H1 (cell line): ENCODE measurements at regions not wholly inside any gene's neighbourhood (a gene's known extent, or its start where the extent isn't known, plus 50 kb on each side); places are given as distances from the start of the nearest gene placed in this dataset.

Source experiments
- CTCF ChIA-PET: fragments of 300-600 bp; sonication (Branson Sonifier 250); formaldehyde crosslinking; loops from one replicate; lab custom pipeline; 2021; ENCODE audit not compliant: partially characterized antibody; lab: Charles Lee
- POLR2A ChIA-PET: fragments of 300-600 bp; sonication (Branson Sonifier 250); formaldehyde crosslinking; loops from one replicate; lab custom pipeline; 2021; ENCODE audit warnings: inconsistent platforms; ENCODE audit not compliant: partially characterized antibody; lab: Charles Lee
- DNase-seq, 2 experiments: peaks; one replicate each; pipeline versions ENCODE4 v3.0.0 to v3.0.0-alpha.2; 2010 to 2022; ENCODE audit warnings: low spot score in 2 of 2, low read depth in 1 of 2, mixed read lengths in 1 of 2
- FAIRE-seq: peaks from 2 replicates; lab custom pipeline; 2011; peaks lifted over from hg19 to GRCh38; lab: Jason Lieb, UNC
- H2AFZ ChIP-seq: 2 replicates; pipeline ENCODE4 v1.8.1; 2012; ENCODE audit warnings: low read length, inconsistent platforms
- H2AK5ac ChIP-seq: 2 replicates; pipeline ENCODE4 v1.6.1; 2013; ENCODE audit warnings: low read depth, low read length
- H2BK120ac ChIP-seq: replicated peaks from 2 replicates; pipeline ENCODE3; 2013; ENCODE audit warnings: low read depth, low read length, inconsistent platforms
- H2BK12ac ChIP-seq: 2 replicates; pipeline ENCODE4 v1.6.1; 2013; ENCODE audit warnings: low read depth, low read length
- H2BK15ac ChIP-seq: 2 replicates; pipeline ENCODE4 v1.6.1; 2013; ENCODE audit warnings: low read length
- H2BK20ac ChIP-seq: 2 replicates; pipeline ENCODE4 v1.6.1; 2013; ENCODE audit warnings: low read length
- H2BK5ac ChIP-seq: 2 replicates; pipeline ENCODE4 v1.6.1; 2013; ENCODE audit warnings: low read depth, low read length
- H3K14ac ChIP-seq: 2 replicates; pipeline ENCODE4 v1.6.1; 2013; ENCODE audit warnings: inconsistent platforms; ENCODE audit not compliant: insufficient read length
- H3K18ac ChIP-seq: 2 replicates; pipeline ENCODE4 v1.6.1; 2013; ENCODE audit warnings: low read length; ENCODE audit errors: extremely low read depth
- H3K23ac ChIP-seq: 2 replicates; pipeline ENCODE4 v1.6.1; 2013; ENCODE audit warnings: inconsistent platforms; ENCODE audit not compliant: insufficient read length
- H3K23me2 ChIP-seq: 2 replicates; pipeline ENCODE4 v1.6.1; 2013; ENCODE audit warnings: low read depth, low read length
- H3K27ac ChIP-seq: 2 replicates; pipeline ENCODE4 v1.6.1; 2011; ENCODE audit warnings: low read depth, low read length, inconsistent platforms
- H3K27me3 ChIP-seq, 4 experiments: replicated peaks in 1 of 4; 1 replicate in 1 of 4; 2 replicates in 3 of 4; pipeline versions ENCODE4 v1.6.1 to v1.8.1; 2011 to 2013; ENCODE audit warnings: low read length in 3 of 4, mild to moderate bottlenecking in 3 of 4, inconsistent platforms in 2 of 4, mixed read lengths in 2 of 4, moderate library complexity in 1 of 4; ENCODE audit not compliant: control insufficient read depth in 3 of 4, insufficient read depth in 3 of 4; ENCODE audit errors: extremely low read depth in 1 of 4
- H3K36me3 ChIP-seq, 4 experiments: 2 replicates each; pipeline versions ENCODE4 v1.6.1 to v1.8.1; 2011 to 2013; ENCODE audit warnings: mild to moderate bottlenecking in 4 of 4, low read length in 3 of 4, moderate library complexity in 2 of 4, control low read depth in 1 of 4, inconsistent platforms in 1 of 4; ENCODE audit not compliant: insufficient read depth in 4 of 4, control insufficient read depth in 2 of 4
- H3K4ac ChIP-seq: replicated peaks from 2 replicates; pipeline ENCODE3; 2013; ENCODE audit warnings: low read length, low read depth, mixed read lengths, inconsistent platforms; ENCODE audit not compliant: insufficient read length
- H3K4me1 ChIP-seq, 4 experiments: replicated peaks in 1 of 4; 1 replicate in 1 of 4; 2 replicates in 3 of 4; pipeline versions ENCODE4 v1.6.1 to v1.8.1; 2011 to 2013; ENCODE audit warnings: low read length in 3 of 4, inconsistent platforms in 2 of 4, mixed read lengths in 1 of 4; ENCODE audit not compliant: insufficient read depth in 4 of 4, control insufficient read depth in 3 of 4
- H3K4me2 ChIP-seq, 2 experiments: 2 replicates each; pipeline versions ENCODE4 v1.6.1 to v1.8.1; 2011 to 2013; ENCODE audit warnings: low read depth in 2 of 2, low read length in 2 of 2, control low read depth in 1 of 2, inconsistent platforms in 1 of 2, mild to moderate bottlenecking in 1 of 2; ENCODE audit not compliant: insufficient read depth in 1 of 2
- H3K4me3 ChIP-seq, 4 experiments: fragments of 200-600, 300-600 bp in 1 of 4; sonication (generic), shearing (Covaris generic), sonication (Bioruptor Twin) in 1 of 4; 2 replicates each; pipeline versions ENCODE4 v1.5.1 to v1.8.1; 2011 to 2016; ENCODE audit warnings: low read length in 4 of 4, low read depth in 3 of 4, control low read depth in 2 of 4, inconsistent platforms in 2 of 4, mild to moderate bottlenecking in 2 of 4, mixed read lengths in 1 of 4, moderate library complexity in 1 of 4; ENCODE audit not compliant: insufficient read depth in 2 of 4; ENCODE audit errors: extremely low read depth in 1 of 4
- H3K56ac ChIP-seq: replicated peaks from 2 replicates; pipeline ENCODE3; 2013; ENCODE audit warnings: low read depth, mild to moderate bottlenecking, mixed read lengths, low read length, inconsistent platforms; ENCODE audit not compliant: insufficient read length
- H3K79me1 ChIP-seq: 2 replicates; pipeline ENCODE4 v1.6.1; 2013; ENCODE audit warnings: low read depth, low read length, control low read depth
- H3K79me2 ChIP-seq, 2 experiments: 2 replicates each; pipeline versions ENCODE4 v1.6.1 to v1.8.1; 2012 to 2013; ENCODE audit warnings: low read length in 2 of 2, mild to moderate bottlenecking in 2 of 2, inconsistent platforms in 1 of 2; ENCODE audit not compliant: insufficient read depth in 2 of 2, control insufficient read depth in 1 of 2
- H3K9ac ChIP-seq, 4 experiments: replicated peaks in 1 of 4; 1 replicate in 1 of 4; 2 replicates in 3 of 4; pipeline versions ENCODE4 v1.6.1 to v1.8.1; 2011 to 2013; ENCODE audit warnings: low read depth in 3 of 4, low read length in 3 of 4, control low read depth in 2 of 4, mild to moderate bottlenecking in 2 of 4, moderate library complexity in 2 of 4, inconsistent platforms in 1 of 4; ENCODE audit errors: extremely low read depth in 1 of 4
- H3K9me3 ChIP-seq, 2 experiments: 2 replicates each; pipeline versions ENCODE4 v1.6.1 to v1.8.1; 2012 to 2013; ENCODE audit warnings: mild to moderate bottlenecking in 2 of 2, moderate library complexity in 2 of 2, control low read depth in 1 of 2, inconsistent platforms in 1 of 2, low read depth in 1 of 2, low read length in 1 of 2, mixed read lengths in 1 of 2; ENCODE audit not compliant: insufficient read depth in 2 of 2
- H4K20me1 ChIP-seq, 2 experiments: replicated peaks in 1 of 2; 2 replicates each; pipeline versions ENCODE3 to v1.8.1; 2011 to 2013; ENCODE audit warnings: inconsistent platforms in 2 of 2, low read length in 2 of 2, mild to moderate bottlenecking in 1 of 2; ENCODE audit not compliant: insufficient read depth in 2 of 2, control insufficient read depth in 1 of 2
- H4K5ac ChIP-seq: 2 replicates; pipeline ENCODE4 v1.6.1; 2013; ENCODE audit warnings: low read length, low read depth, mixed read lengths, inconsistent platforms; ENCODE audit not compliant: insufficient read length
- H4K8ac ChIP-seq: 2 replicates; pipeline ENCODE4 v1.8.0; 2013; ENCODE audit warnings: mild to moderate bottlenecking, moderate library complexity, low read length, inconsistent platforms; ENCODE audit not compliant: insufficient read depth; ENCODE audit errors: extremely low read depth
- H4K91ac ChIP-seq: replicated peaks from 2 replicates; pipeline ENCODE3; 2013; ENCODE audit warnings: low read length, mixed read lengths, inconsistent platforms; ENCODE audit not compliant: insufficient read length
- BACH1 ChIP-seq: IDR thresholded peaks from 2 replicates; pipeline ENCODE4 v1.6.1; 2012; ENCODE audit warnings: low read length, improper control_type of control experiment
- BRCA1 ChIP-seq: IDR thresholded peaks from 2 replicates; pipeline ENCODE4 v1.6.1; 2012; ENCODE audit warnings: low read depth, low read length, improper control_type of control experiment
- CBX8 ChIP-seq: fragments of 300-800, 300-1000 bp; sonication (generic); IDR thresholded peaks from 2 replicates; pipeline ENCODE4 v1.7.1; 2016; ENCODE audit warnings: low read depth, low read length, borderline replicate concordance
- CHD2 ChIP-seq: IDR thresholded peaks from 2 replicates; pipeline ENCODE4 v1.6.1; 2012; ENCODE audit warnings: low read length, improper control_type of control experiment
- KDM4A ChIP-seq: IDR thresholded peaks from one replicate; pipeline ENCODE4 v1.7.1; 2012; ENCODE audit warnings: low read depth, mild to moderate bottlenecking, moderate library complexity, low read length, inconsistent platforms; ENCODE audit not compliant: severe bottlenecking
- NANOG ChIP-seq: IDR thresholded peaks from 2 replicates; pipeline ENCODE4 v1.6.1; 2011; ENCODE audit warnings: low read length, low read depth, mild to moderate bottlenecking, inconsistent platforms; ENCODE audit not compliant: insufficient read depth, poor library complexity, severe bottlenecking
- POLR2A ChIP-seq, 2 experiments: IDR thresholded peaks; 1 replicate in 1 of 2; 2 replicates in 1 of 2; pipeline ENCODE4 v1.6.1; 2011; ENCODE audit warnings: low read depth in 2 of 2, low read length in 2 of 2, mild to moderate bottlenecking in 2 of 2; ENCODE audit errors: control extremely low read depth in 1 of 2
- POU5F1 ChIP-seq: IDR thresholded peaks from 2 replicates; pipeline ENCODE4 v1.6.1; 2011; ENCODE audit warnings: low read depth, mild to moderate bottlenecking, low read length, moderate library complexity
- RFX5 ChIP-seq: IDR thresholded peaks from 2 replicates; pipeline ENCODE4 v1.6.1; 2011; ENCODE audit warnings: low read depth, low read length, improper control_type of control experiment, borderline replicate concordance
- SIRT6 ChIP-seq: IDR thresholded peaks from one replicate; pipeline ENCODE4 v1.7.1; 2012; ENCODE audit warnings: low read length, inconsistent platforms
- TAF1 ChIP-seq: IDR thresholded peaks from 2 replicates; pipeline ENCODE4 v1.6.1; 2011; ENCODE audit warnings: mild to moderate bottlenecking, low read depth, low read length
- TBP ChIP-seq: IDR thresholded peaks from 2 replicates; pipeline ENCODE4 v1.6.1; 2011; ENCODE audit warnings: low read depth, low read length, improper control_type of control experiment
- WGBS, 2 experiments: shearing (Covaris generic) in 1 of 2; methylation state at CpG; one replicate each; pipeline versions ENCODE4 v1.1.6 to v1.1.7; 2013 to 2015; ENCODE audit warnings: low lambda C conversion rate in 2 of 2, mixed read lengths in 2 of 2, inconsistent platforms in 1 of 2, low coverage in 1 of 2, missing lambda C conversion rate in 1 of 2; ENCODE audit not compliant: insufficient replicate concordance in 2 of 2, insufficient coverage in 1 of 2, insufficient read length in 1 of 2; ENCODE audit errors: extremely low coverage in 1 of 2, missing lambda C conversion rate in 1 of 2; 5-methylcytosine and 5-hydroxymethylcytosine counted together

GRCh38 chr5:144549580-144549979 lies 378.9 kb downstream of the KCTD16 start:
- no peak overlapping the region for H3K18ac ChIP-seq
- no peak overlapping the region for H2AFZ ChIP-seq
- no peak overlapping the region for H2BK12ac ChIP-seq
- H4K5ac ChIP-seq, result no peak overlapping the region
- H2AK5ac ChIP-seq, result no peak overlapping the region
- POLR2A ChIA-PET, result no interaction called here
- no peak overlapping the region for H3K4ac ChIP-seq
- no peak overlapping the region for H3K23ac ChIP-seq
- no peak overlapping the region for H3K9ac ChIP-seq
- H3K23me2 ChIP-seq, result no peaks in the 10 kb centered on the region
- H4K8ac ChIP-seq, result no peak overlapping the region
- no peak overlapping the region for H3K4me3 ChIP-seq
- no peak overlapping the region for H3K56ac ChIP-seq
- H3K4me2 ChIP-seq, result no peak overlapping the region
- TF ChIP-seq CBX8 (no peak), NANOG (no peak), TAF1 (no peak), TBP (no peak), SIRT6 (no peak), BRCA1 (no peak), KDM4A (no peak), BACH1 (no peak), POLR2A (IDR thresholded peaks at IDR 0.05; ENCODE audit: control extremely low read depth in 1 of 2, low read depth in 2 of 2, low read length in 2 of 2) (no peak), POU5F1 (no peak), CHD2 (no peak), RFX5 (no peak)
- H3K36me3 ChIP-seq, result no peaks in the 10 kb centered on the region
- no peak overlapping the region for H4K91ac ChIP-seq
- no peak overlapping the region for H2BK15ac ChIP-seq
- CTCF ChIA-PET, result no interaction called here
- H3K79me2 ChIP-seq, result no peaks in the 10 kb centered on the region
- no peak overlapping the region for H3K14ac ChIP-seq
- no peaks in the 10 kb centered on the region for H3K79me1 ChIP-seq
- no peak overlapping the region for H2BK20ac ChIP-seq
- H3K9me3 ChIP-seq, result no peaks in the 10 kb centered on the region
- no peaks in the 10 kb centered on the region for H4K20me1 ChIP-seq
- FAIRE-seq (no peak), DNase-seq (no peak)
- no peak overlapping the region for H3K27ac ChIP-seq
- WGBS, 2 experiments, result 92% methylated on average over 3 of the region's 3 CpGs; no CpG with 5 or more reads in 1 of the 2 experiments
- no peaks in the 10 kb centered on the region for H3K4me1 ChIP-seq
- H2BK120ac ChIP-seq, result no peak overlapping the region
- H3K27me3 ChIP-seq, result no peaks in the 10 kb centered on the region
- no peak overlapping the region for H2BK5ac ChIP-seq
